ENCODE measurements at regions not wholly inside any gene's neighbourhood (a gene's known extent, or its start where the extent isn't known, plus 50 kb on each side); places are given as distances from the start of the nearest gene placed in this dataset.

DNA sequence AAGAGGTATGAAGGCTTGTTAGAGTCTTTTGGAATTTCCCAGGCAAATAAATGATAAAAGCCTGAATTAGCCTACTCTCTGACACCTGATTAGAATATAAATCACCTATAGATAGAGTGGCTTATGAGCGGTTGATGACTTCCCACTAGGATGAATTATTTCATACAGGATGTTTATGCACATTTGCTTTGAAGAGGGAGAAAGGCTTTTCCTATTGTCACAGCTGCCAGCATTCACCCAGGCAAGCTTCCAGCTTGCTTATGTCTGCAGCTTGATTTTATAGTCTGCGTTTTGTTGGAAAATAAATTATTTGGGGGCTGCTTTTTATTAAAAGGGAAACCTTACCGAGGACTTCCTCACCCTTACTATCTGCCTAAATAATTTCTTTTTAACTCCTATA is 51.3 kb upstream of the EIF2S2 start:
- intact Hi-C loops (cut with DNase I): no loop called here
- Histone ChIP-seq H3K4me1 (no peaks in the 10 kb centered on the region), H3K9me3 (no peaks in the 10 kb centered on the region), H3K4me3 (no peak overlapping the region), H3K36me3 (no peaks in the 10 kb centered on the region), H3K27me3 (no peaks in the 10 kb centered on the region), H3K27ac (no peak overlapping the region)
- TF ChIP-seq, protein P1, sequence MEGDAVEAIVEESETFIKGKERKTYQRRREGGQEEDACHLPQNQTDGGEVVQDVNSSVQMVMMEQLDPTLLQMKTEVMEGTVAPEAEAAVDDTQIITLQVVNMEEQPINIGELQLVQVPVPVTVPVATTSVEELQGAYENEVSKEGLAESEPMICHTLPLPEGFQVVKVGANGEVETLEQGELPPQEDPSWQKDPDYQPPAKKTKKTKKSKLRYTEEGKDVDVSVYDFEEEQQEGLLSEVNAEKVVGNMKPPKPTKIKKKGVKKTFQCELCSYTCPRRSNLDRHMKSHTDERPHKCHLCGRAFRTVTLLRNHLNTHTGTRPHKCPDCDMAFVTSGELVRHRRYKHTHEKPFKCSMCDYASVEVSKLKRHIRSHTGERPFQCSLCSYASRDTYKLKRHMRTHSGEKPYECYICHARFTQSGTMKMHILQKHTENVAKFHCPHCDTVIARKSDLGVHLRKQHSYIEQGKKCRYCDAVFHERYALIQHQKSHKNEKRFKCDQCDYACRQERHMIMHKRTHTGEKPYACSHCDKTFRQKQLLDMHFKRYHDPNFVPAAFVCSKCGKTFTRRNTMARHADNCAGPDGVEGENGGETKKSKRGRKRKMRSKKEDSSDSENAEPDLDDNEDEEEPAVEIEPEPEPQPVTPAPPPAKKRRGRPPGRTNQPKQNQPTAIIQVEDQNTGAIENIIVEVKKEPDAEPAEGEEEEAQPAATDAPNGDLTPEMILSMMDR (IDR thresholded peaks at IDR 0.05): no peak
- DNase-seq (ENCODE audit: low spot score in 2 of 2): no peak

GRCh38 chr20:34164381-34164984 is 52.4 kb upstream of the EIF2S2 start:
- Histone ChIP-seq H3K27ac (no peak overlapping the region), H3K4me1 (no peaks in the 10 kb centered on the region), H3K4me3 (no peak overlapping the region), H3K27me3 (no peaks in the 10 kb centered on the region), H3K36me3 (no peaks in the 10 kb centered on the region), H3K9me3 (no peaks in the 10 kb centered on the region)
- intact Hi-C loops (cut with DNase I): no loop called here
- TF ChIP-seq, protein P1 (IDR thresholded peaks at IDR 0.05): no peak
- no peak for DNase-seq (ENCODE audit: low spot score in 2 of 2)

- H3K27me3 ChIP-seq: no peaks in the 10 kb centered on the region
- no peak overlapping the region for H3K27ac ChIP-seq
- H3K36me3 ChIP-seq: no peaks in the 10 kb centered on the region
- H3K4me1 ChIP-seq: no peaks in the 10 kb centered on the region
- intact Hi-C loops (cut with DNase I): no loop called here
- H3K9me3 ChIP-seq: no peaks in the 10 kb centered on the region
- DNase-seq (ENCODE audit: low spot score in 2 of 2): no peak
- no peak overlapping the region for H3K4me3 ChIP-seq
- TF ChIP-seq, protein P1 (IDR thresholded peaks at IDR 0.05): no peak
Observed at GRCh38 chr20:34165018-34165619, 53.1 kb upstream of the EIF2S2 start.

DNA sequence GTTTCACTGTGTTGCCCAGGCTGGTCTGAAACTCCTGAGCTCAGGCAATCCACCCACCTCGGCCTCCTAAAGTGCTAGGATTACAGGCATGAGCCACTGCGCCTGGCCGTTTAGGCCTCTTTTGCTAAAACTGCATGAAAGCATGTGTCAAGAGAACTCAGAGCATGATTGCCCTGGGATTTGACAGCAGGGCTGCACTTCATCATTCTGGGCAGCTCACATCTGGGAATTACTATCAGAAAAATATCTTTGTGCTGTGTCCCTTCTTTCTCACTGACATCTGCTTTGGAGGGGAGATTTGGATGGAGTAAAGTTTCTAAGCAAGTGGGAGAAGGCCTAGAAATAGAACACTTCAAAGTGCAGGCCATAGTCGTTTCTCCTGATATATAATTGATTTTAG is 59.6 kb upstream of the EIF2S2 start:
- intact Hi-C loops (cut with DNase I): no loop called here
- H3K27ac ChIP-seq: no peak overlapping the region
- TF ChIP-seq, protein P1 (IDR thresholded peaks at IDR 0.05): no peak

DNA sequence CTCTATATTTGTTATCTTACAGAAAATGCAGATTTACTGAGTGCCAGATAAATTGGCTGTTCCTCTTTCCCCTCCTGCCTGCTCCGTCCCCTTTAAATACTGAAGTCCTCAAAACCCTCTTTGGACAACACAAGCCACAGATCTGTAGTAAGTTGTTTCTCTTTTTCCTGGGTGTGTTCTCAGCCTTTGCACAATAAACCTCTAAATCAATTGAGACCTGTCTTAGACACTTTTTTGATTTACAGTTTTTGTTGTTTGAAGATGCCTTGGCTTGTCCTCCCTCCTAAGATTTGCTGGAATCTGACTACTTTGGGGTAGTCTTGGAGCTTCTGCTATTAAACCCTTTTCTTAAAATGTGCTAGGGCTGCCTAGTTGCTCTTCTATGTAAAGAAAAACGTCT is 60.9 kb upstream of the EIF2S2 start:
- TF ChIP-seq, protein P1 (IDR thresholded peaks at IDR 0.05): no peak
- H3K36me3 ChIP-seq: no peaks in the 10 kb centered on the region
- no peaks in the 10 kb centered on the region for H3K9me3 ChIP-seq
- H3K27ac ChIP-seq: no peak overlapping the region
- no peaks in the 10 kb centered on the region for H3K4me1 ChIP-seq
- H3K27me3 ChIP-seq: no peaks in the 10 kb centered on the region
- no peak overlapping the region for H3K4me3 ChIP-seq
- DNase-seq (ENCODE audit: low spot score in 2 of 2): no peak
- intact Hi-C loops (cut with DNase I): no loop called here

More for the DNA sequence above, 59.6 kb upstream of the EIF2S2 start:
- DNase-seq (ENCODE audit: low spot score in 2 of 2): no peak
- Histone ChIP-seq H3K27me3 (no peaks in the 10 kb centered on the region), H3K4me1 (no peaks in the 10 kb centered on the region), H3K4me3 (no peak overlapping the region), H3K36me3 (no peaks in the 10 kb centered on the region), H3K9me3 (no peaks in the 10 kb centered on the region)
